Fibroblast of villous mesenchyme (primary cell): ENCODE measurements at regions not wholly inside any gene's neighbourhood (a gene's known extent, or its start where the extent isn't known, plus 50 kb on each side); places are given as distances from the start of the nearest gene placed in this dataset.

ENCODE experiments used
- DNase-seq: peaks from one replicate; pipeline ENCODE4 v3.0.0-alpha.2; 2010; ENCODE audit warnings: low read depth
- H3K4me3 ChIP-seq: 2 replicates; pipeline ENCODE4 v1.5.1; 2011; ENCODE audit warnings: low read depth, mild to moderate bottlenecking, low read length
- TF ChIP-seq, protein P1 (sequence below): IDR thresholded peaks from 2 replicates; pipeline ENCODE4 v1.5.1; 2012; ENCODE audit warnings: low read depth, mild to moderate bottlenecking, low read length; ENCODE audit not compliant: insufficient read depth

- no peak for DNase-seq
- H3K4me3 ChIP-seq, result no peak overlapping the region
- TF ChIP-seq, protein P1, sequence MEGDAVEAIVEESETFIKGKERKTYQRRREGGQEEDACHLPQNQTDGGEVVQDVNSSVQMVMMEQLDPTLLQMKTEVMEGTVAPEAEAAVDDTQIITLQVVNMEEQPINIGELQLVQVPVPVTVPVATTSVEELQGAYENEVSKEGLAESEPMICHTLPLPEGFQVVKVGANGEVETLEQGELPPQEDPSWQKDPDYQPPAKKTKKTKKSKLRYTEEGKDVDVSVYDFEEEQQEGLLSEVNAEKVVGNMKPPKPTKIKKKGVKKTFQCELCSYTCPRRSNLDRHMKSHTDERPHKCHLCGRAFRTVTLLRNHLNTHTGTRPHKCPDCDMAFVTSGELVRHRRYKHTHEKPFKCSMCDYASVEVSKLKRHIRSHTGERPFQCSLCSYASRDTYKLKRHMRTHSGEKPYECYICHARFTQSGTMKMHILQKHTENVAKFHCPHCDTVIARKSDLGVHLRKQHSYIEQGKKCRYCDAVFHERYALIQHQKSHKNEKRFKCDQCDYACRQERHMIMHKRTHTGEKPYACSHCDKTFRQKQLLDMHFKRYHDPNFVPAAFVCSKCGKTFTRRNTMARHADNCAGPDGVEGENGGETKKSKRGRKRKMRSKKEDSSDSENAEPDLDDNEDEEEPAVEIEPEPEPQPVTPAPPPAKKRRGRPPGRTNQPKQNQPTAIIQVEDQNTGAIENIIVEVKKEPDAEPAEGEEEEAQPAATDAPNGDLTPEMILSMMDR, result no peak
Measured at GRCh38 chr10:1935912-1936311, 198.6 kb upstream of the ADARB2 start.

- no peak overlapping the region for H3K4me3 ChIP-seq
- TF ChIP-seq, protein P1, result no peak
- no peak for DNase-seq
Measured at GRCh38 chr10:1933215-1933614, 195.9 kb upstream of the ADARB2 start.

DNA sequence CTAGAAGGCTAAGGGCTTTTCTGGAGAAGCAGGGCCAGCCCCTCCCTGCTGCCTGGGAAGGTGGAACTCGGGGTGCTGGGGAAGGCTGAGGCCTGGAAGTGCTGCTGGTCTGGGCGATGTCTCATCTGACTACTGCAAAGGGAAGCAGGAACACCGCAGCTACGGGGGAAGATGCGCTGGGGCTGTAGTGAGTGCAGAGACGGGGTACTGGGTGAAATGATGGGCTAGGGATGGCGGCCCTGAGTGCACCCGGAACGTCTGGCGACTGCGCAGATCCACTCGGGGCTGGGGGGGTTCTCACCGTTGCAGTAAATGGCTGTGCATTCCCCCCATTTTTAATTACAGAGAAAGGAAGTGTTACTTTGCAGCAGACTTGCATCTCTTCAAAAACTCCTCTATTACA, 195.4 kb upstream of the ADARB2 start:
- TF ChIP-seq, protein P1, result no peak
- no peak for DNase-seq
- no peak overlapping the region for H3K4me3 ChIP-seq

- no peak overlapping the region for H3K4me3 ChIP-seq
- DNase-seq, result no peak
- TF ChIP-seq, protein P1, result no peak
Measured at GRCh38 chr10:1928606-1929005, 191.3 kb upstream of the ADARB2 start.

GRCh38 chr10:1923998-1924397, 186.7 kb upstream of the ADARB2 start:
- H3K4me3 ChIP-seq, result no peak overlapping the region
- TF ChIP-seq, protein P1, result no peak
- no peak for DNase-seq

DNA sequence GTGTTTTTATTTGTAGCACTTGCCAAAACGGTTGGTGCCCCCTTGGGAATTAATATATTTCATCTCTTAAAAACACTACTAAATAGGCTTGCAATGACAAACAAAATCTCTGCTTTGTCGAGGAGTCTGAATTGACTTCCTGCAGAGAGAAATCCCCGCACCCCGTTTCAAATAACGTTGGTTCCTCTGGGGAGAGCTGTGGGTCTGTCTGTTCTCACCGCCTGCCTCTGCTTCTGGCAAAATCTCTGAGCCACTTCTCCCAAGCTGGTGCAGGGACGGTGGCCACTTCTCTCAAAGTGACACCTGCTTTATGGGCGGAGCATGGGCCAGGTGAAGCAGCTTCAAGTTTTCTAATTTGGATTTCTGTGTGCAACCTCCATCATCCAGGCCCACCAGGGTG, 186.3 kb upstream of the ADARB2 start:
- H3K4me3 ChIP-seq, result no peak overlapping the region
- TF ChIP-seq, protein P1, result no peak
- DNase-seq, result no peak

DNA sequence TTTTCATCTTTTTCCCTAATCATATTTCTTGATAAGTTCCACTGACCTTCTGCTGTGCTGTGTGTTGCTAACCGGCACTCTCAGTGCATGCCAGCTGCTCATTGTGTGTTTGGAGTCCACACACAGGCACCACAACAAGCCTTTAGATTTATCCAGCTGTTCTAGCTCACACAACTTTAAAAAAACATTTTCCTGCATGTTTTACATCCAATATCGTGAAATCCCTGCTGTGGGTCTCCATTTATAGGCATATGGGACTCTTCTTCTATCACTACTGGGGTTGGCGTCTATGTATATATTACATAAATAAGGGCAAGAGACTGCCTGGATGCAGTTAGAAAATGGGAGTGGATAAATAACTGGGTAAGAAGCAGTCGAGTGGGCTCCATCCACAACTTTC, 183.6 kb upstream of the ADARB2 start:
- H3K4me3 ChIP-seq, result no peak overlapping the region
- DNase-seq, result no peak
- TF ChIP-seq, protein P1, result no peak
